ENCODE measurements at regions not wholly inside any gene's neighbourhood (a gene's known extent, or its start where the extent isn't known, plus 50 kb on each side); places are given as distances from the start of the nearest gene placed in this dataset.
A peak's percentile ranks its signal among the peaks of the same experiment; 100 is the strongest.
"Not testable (repeated sequence)": the region's sequence is repeated elsewhere in the genome, so short reads cannot be mapped to it uniquely, and the experiment has no call there.

DNA sequence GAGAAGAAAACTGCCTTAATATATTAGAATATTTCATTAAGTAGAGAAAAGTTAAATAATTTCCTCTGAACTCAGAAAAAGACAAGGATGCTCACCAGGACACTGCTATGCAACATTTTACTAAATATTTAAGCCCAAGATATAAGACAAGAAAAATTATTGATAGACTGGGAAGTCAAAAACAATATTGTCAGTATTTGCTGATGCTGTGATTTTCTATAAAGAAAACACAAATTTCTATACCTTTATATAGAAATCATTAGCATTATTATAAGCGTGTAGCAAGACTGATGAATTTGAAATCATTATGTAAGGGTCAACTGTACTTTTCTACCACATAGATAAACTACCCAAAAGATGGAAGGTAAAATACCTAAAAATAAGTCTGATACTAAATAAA is 451.0 kb downstream of the RNF144A start:
- TF ChIP-seq, protein P1, sequence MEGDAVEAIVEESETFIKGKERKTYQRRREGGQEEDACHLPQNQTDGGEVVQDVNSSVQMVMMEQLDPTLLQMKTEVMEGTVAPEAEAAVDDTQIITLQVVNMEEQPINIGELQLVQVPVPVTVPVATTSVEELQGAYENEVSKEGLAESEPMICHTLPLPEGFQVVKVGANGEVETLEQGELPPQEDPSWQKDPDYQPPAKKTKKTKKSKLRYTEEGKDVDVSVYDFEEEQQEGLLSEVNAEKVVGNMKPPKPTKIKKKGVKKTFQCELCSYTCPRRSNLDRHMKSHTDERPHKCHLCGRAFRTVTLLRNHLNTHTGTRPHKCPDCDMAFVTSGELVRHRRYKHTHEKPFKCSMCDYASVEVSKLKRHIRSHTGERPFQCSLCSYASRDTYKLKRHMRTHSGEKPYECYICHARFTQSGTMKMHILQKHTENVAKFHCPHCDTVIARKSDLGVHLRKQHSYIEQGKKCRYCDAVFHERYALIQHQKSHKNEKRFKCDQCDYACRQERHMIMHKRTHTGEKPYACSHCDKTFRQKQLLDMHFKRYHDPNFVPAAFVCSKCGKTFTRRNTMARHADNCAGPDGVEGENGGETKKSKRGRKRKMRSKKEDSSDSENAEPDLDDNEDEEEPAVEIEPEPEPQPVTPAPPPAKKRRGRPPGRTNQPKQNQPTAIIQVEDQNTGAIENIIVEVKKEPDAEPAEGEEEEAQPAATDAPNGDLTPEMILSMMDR (conservative IDR thresholded peaks at IDR 0.05; ENCODE audit: low read depth, low read length), result no peak
- H3K4me3 ChIP-seq (ENCODE audit: low read length), result no peak overlapping the region

DNA sequence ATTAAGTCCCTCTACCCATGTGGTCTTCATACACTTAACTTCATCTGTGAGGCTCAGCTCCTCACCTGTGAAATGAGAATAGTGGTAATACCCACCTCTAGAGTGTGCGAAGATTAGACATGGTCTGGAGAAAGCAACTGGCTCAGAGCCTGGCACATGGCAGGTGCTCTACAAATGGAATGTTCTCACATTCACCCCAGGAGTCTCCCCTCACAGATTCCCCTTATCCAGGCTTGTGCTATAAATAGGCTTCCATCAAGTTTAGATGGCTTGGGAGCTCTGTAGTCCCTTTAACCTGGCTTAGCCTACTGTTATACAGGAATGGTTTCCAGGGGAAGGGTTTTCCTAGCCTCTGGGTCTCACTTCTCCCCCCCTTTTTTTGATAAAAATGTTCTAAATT is 455.9 kb downstream of the RNF144A start:
- TF ChIP-seq, protein P1 (conservative IDR thresholded peaks at IDR 0.05; ENCODE audit: low read depth, low read length), result no peak
- H3K4me3 ChIP-seq (ENCODE audit: low read length), result no peak overlapping the region
- DNase-seq (ENCODE audit: low read depth), result no peak

More for the DNA sequence above, 451.0 kb downstream of the RNF144A start:
- DNase-seq (ENCODE audit: low read depth), result no peak

DNA sequence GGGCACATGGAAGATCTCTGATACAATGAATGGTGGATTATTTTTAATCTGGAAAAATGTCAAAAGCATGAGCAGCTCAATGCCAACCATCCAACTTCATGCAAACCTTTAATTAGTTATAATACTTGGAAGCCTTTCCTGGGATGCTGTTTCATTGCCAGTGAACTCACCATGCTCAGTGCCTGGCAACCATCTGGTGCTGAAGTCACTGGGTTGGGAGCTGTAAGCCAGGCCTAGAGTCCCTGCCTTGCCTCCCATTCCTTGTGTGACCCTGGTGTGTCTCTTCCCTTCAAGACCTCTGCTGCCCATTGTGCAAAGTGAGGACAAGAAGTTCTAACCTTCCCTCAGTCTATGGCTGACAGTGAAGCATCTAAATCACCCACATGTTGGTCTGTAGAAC is 458.7 kb downstream of the RNF144A start:
- TF ChIP-seq, protein P1 (conservative IDR thresholded peaks at IDR 0.05; ENCODE audit: low read depth, low read length), result no peak
- no peak overlapping the region for H3K4me3 ChIP-seq (ENCODE audit: low read length)
- DNase-seq (ENCODE audit: low read depth), result no peak

DNA sequence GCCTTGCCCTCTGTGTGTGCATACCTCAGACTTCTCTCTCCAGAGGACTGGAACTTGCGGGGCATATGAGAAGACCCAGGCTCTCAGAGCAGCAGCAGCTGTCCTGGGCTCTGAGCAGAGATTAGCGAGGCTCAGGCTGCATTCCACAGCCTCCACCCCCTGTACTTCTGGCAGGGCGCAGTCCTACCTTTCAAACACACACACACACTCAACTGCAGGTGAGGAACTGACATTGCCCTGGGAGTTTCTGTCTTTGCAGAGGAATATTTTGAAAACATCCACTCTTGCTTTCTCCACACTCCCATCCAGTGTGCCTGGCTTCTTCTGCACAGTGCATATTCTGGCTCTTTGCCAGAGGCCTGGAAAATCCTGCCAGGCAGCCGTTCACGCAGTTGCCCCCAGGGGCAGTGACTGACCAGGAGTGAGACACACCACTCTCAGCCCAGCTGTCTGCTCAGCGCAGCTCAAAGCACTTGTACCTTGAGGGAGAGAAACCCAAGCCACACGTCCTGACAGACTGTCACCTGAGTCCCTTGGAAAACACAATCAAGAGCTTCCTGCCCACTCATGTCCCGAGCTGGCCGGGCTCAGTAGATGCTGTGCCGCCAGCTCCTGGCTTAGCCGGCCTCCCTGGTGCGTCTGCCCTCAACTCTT is 460.8 kb downstream of the RNF144A start:
- TF ChIP-seq, protein P1 (conservative IDR thresholded peaks at IDR 0.05; ENCODE audit: low read depth, low read length), result peak; percentile 22
- DNase-seq (ENCODE audit: low read depth), result no peak
- H3K4me3 ChIP-seq (ENCODE audit: low read length), result no peak overlapping the region

DNA sequence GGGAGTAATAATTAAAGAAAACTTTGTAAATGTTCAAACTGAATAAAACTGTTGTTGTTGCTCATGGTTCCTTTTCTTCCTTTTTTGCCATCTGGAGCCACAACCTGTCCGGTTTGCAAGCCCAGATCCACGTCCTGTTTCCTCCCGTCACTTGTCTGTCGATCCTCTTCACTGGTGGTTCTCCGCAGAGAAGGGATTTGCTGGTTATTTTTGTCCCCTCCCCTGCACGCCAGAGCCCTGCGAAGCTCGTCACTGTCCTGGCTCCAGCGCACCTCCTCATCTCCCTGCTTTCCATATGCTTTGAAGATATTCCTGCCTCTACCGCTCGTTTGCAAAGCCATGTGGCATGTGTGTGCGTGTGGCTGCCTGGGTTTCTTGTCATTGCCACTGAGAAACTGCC is 461.4 kb downstream of the RNF144A start:
- no peak for DNase-seq (ENCODE audit: low read depth)
- H3K4me3 ChIP-seq (ENCODE audit: low read length), result no peak overlapping the region
- TF ChIP-seq, protein P1 (conservative IDR thresholded peaks at IDR 0.05; ENCODE audit: low read depth, low read length), result no peak

DNA sequence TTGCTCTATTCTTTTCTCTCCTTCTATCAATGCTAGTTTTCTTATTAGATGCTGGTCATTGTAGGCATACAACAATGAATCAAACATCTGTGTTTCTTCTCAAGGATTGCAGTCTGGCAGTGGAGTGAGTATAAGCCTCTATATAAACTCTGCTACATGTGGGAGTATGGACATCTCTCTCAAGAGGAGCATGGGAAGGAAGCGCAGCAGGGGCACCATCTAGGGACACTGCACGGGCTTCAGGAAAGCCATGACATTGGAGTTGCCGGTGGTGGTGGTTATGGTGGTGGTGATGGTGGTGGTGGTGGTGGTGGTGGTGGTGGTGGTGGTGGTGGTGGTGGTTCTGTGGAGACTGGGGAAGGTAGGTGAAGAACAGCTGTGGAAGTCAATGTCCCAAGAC is 462.6 kb downstream of the RNF144A start:
- no peak for DNase-seq (ENCODE audit: low read depth)
- TF ChIP-seq, protein P1 (conservative IDR thresholded peaks at IDR 0.05; ENCODE audit: low read depth, low read length), result no peak

DNA sequence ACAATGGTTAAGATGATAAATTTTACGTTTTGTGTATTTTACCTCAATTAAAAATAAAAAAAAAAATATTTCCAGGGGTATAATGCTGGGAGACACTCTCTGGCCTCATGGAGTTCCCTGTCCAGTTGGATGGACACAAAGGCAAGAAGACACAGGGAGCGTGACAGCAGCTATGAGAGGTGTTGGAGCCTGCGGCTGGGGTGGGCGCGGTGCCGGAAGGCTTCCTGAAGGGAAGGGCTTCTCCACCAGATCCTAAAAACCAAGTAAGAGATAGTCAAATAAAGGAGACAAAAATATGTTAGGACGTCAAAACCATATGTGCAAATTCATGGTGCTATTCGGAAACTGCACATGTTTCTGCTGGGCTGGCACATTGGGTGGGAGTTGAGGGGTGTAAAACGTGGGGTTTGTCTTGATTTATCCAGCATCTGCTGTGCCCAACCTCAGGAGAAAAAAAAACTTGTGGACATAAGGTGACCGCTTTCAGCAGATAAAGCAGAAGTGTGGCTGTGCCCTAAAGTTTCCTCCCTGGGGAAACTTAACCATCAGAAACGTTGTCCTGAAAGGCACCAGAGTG is 467.6 kb downstream of the RNF144A start:
- no peak overlapping the region for H3K4me3 ChIP-seq (ENCODE audit: low read length)
- DNase-seq (ENCODE audit: low read depth), result no peak
- TF ChIP-seq, protein P1 (conservative IDR thresholded peaks at IDR 0.05; ENCODE audit: low read depth, low read length), result no peak

More for the DNA sequence above, 462.6 kb downstream of the RNF144A start:
- no peak overlapping the region for H3K4me3 ChIP-seq (ENCODE audit: low read length)

DNA sequence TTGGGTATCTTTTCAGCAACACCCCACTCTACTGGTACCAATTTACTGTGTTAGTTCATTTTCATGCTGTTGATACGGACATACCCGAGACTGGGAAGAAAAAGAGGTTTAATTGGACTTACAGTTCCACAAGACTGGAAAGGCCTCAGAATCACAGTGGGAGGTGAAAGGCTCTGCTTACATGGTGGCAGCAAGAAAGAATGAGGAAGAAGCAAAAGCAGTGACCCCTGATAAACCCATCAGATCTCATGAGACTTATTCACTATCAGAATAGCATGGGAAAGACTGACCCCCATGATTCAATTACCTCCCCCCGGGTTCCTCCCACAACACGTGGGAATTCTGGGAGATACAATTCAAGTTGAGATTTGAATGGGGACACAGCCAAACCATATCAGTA is 473.1 kb downstream of the RNF144A start:
- not testable (repeated sequence) for DNase-seq (ENCODE audit: low read depth); H3K4me3 ChIP-seq (ENCODE audit: low read length)

Measured in retinal pigment epithelial cell (primary cell).